GM10266 (cell line): ENCODE measurements at regions not wholly inside any gene's neighbourhood (a gene's known extent, or its start where the extent isn't known, plus 50 kb on each side); places are given as distances from the start of the nearest gene placed in this dataset.

Experiments
- DNase-seq: peaks from one replicate; pipeline ENCODE4 v3.0.0; 2012; ENCODE audit errors: extremely low spot score
- TF ChIP-seq, protein P1 (sequence below): IDR thresholded peaks from 2 replicates; pipeline ENCODE4 v1.5.1; 2012; ENCODE audit warnings: mild to moderate bottlenecking, low read depth; ENCODE audit not compliant: control insufficient read depth, insufficient read depth; ENCODE audit errors: missing control alignments

- no peak for DNase-seq
- TF ChIP-seq, protein P1, sequence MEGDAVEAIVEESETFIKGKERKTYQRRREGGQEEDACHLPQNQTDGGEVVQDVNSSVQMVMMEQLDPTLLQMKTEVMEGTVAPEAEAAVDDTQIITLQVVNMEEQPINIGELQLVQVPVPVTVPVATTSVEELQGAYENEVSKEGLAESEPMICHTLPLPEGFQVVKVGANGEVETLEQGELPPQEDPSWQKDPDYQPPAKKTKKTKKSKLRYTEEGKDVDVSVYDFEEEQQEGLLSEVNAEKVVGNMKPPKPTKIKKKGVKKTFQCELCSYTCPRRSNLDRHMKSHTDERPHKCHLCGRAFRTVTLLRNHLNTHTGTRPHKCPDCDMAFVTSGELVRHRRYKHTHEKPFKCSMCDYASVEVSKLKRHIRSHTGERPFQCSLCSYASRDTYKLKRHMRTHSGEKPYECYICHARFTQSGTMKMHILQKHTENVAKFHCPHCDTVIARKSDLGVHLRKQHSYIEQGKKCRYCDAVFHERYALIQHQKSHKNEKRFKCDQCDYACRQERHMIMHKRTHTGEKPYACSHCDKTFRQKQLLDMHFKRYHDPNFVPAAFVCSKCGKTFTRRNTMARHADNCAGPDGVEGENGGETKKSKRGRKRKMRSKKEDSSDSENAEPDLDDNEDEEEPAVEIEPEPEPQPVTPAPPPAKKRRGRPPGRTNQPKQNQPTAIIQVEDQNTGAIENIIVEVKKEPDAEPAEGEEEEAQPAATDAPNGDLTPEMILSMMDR, result no peak
Observed at GRCh38 chr12:34394211-34395055, 372.1 kb downstream of the ALG10 start.

- TF ChIP-seq, protein P1, result no peak
- DNase-seq, result no peak
Observed at GRCh38 chr12:34395056-34396005, 373.0 kb downstream of the ALG10 start.

DNA sequence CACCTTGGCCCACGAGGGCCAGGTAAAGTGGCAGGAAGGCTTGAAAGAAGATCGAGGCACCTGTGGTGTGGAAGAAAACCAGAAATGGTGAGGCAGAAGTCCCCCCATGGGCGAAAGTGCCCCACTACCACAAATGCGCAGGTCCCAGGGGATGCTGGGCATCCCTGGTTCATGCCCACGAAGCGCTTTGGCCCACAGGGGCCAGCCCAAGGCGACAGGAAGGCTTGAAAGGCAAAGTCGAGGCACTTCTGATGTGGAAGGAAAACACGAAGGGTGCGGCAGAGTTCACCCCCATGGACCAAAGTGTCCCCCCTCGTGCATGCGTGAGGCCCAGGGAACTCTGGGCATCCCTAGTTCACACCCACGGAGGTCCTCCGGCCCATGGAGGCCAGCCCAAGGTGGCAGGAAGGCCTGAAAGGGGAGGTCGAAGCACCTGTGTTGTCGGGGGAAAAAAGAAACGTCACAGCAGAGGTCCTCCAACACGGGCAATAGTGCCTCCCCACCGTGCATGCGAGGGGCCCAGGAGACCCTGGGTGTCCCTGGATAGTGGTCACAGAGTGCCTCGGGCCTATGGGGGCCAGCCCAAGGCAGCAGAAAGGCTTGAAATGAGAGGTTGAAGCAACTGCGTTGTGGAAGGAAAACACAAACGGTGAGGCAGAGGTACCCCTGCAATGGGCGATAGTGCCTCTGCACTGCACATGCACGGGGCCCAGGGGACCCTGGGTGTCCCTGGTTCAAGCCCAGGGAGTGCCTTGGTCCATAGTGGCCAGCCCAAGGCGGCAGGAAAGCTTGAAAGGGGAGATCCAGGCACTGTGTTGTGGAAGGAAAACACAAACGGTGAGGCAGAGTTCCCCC is 373.9 kb downstream of the ALG10 start:
- DNase-seq, result peak; percentile 1
- TF ChIP-seq, protein P1, result no peak

DNA sequence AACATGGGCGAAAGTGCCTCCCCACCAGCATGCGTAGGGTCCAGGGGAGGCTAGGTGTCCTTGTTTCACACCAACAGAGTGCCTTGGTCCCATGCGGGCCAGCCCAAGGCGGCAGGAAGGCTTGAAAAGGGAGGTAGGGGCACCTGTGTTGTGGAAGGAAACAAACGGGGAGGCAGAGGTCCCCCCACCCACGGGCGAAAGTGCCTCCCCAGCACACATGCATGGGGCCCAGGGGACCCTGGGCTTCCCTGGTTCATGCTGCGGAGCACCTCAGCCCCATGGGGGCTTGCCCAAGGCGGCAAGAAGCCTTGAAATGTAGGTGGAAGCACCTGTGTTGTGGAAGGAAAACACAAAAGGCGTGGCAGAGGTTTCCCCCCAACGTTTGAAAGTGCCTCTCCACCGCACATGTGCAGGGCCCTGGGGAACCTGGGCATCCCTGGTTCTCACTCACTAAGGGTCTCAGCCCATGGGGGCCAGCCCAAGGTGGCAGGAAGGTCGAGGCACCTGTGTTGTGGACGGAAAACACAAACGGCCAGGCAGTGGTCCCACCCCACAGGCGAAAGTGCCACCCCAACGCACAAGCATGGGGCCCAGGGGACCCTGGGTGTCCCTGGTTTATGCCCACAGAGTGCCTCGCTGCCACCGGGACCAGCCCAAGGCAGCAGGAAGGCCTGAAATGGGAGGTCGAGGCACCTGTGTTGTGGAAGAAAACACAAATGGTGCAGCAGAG is 374.7 kb downstream of the ALG10 start:
- TF ChIP-seq, protein P1, result no peak
- DNase-seq, result peak; percentile 1

GRCh38 chr12:34397591-34398365 is 375.5 kb downstream of the ALG10 start:
- TF ChIP-seq, protein P1, result no peak
- DNase-seq, result peak; percentile 0

- TF ChIP-seq, protein P1, result no peak
- DNase-seq, result no peak
Observed at GRCh38 chr12:34398366-34398705, 376.0 kb downstream of the ALG10 start.
